ENCODE measurements at regions not wholly inside any gene's neighbourhood (a gene's known extent, or its start where the extent isn't known, plus 50 kb on each side); places are given as distances from the start of the nearest gene placed in this dataset.

DNA sequence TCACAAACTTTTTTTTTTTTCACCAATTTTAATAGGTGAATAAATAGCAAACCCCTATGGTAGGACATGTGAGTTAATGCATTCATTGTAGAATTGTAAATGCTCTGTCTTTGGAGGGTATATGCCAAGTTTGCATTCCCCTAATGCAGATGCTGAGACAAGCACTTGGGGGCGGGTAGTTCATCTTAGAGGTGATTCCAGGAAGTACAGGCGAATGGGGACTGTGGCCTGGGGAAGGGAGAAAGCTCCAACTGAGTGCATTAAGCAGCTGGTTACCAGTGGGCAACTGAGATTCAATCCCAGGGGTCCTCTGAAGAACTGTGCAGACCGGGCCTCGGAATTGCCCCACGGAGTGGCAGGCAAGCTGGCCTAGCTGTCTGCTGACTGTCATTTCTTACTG, 107.6 kb downstream of the ZNF664 start:
- Histone ChIP-seq H3K4me3 (no peak overlapping the region), H3K27ac (no peak overlapping the region), H3K9me3 (no peaks in the 10 kb centered on the region), H3K27me3 (ENCODE audit: low read depth) (no peaks in the 10 kb centered on the region), H3K36me3 (no peaks in the 10 kb centered on the region), H3K4me1 (no peaks in the 10 kb centered on the region)
- ATAC-seq = no peak
- no peak for DNase-seq
- no peak for TF ChIP-seq CTCF (IDR thresholded peaks at IDR 0.05)
- intact Hi-C loops (cut with DNase I) = no loop called here

DNA sequence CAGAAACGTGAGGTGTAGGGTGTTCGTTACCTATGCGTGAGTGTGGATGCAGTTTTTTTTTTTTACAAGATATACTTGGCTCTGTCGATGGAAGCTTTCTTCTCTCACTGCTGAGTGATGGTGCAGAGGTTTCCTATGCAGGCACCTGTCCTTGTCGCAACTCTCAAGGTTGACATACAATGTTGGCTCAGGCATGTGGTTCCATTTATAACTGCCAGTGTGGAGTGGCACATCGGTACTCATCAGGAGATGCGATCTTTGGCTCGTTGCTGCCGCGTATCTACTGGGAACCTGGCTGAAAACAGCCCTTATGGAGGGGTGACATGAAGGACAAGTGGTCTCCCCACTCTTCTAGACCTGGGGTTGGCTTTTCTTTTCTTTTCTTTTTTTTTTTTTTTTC, 109.0 kb downstream of the ZNF664 start:
- no peak overlapping the region for H3K4me3 ChIP-seq
- TF ChIP-seq CTCF (IDR thresholded peaks at IDR 0.05) = no peak
- ATAC-seq = no peak

GRCh38 chr12:124082687-124083086, 109.7 kb downstream of the ZNF664 start:
- Histone ChIP-seq H3K4me3 (no peak overlapping the region), H3K4me1 (no peaks in the 10 kb centered on the region), H3K36me3 (no peaks in the 10 kb centered on the region), H3K27me3 (ENCODE audit: low read depth) (no peaks in the 10 kb centered on the region), H3K9me3 (no peaks in the 10 kb centered on the region), H3K27ac (no peak overlapping the region)
- DNase-seq (no peak), ATAC-seq (no peak)
- intact Hi-C loops (cut with DNase I) = no loop called here
- no peak for TF ChIP-seq CTCF (IDR thresholded peaks at IDR 0.05)

More for the DNA sequence above, 109.0 kb downstream of the ZNF664 start:
- no peaks in the 10 kb centered on the region for H3K36me3 ChIP-seq
- H3K9me3 ChIP-seq = no peaks in the 10 kb centered on the region
- no peak overlapping the region for H3K27ac ChIP-seq
- intact Hi-C loops (cut with DNase I) = no loop called here
- H3K27me3 ChIP-seq (ENCODE audit: low read depth) = no peaks in the 10 kb centered on the region
- H3K4me1 ChIP-seq = no peaks in the 10 kb centered on the region
- no peak for DNase-seq

- intact Hi-C loops (cut with DNase I) = no loop called here
- Histone ChIP-seq H3K27ac (no peak overlapping the region), H3K36me3 (no peaks in the 10 kb centered on the region), H3K27me3 (ENCODE audit: low read depth) (no peaks in the 10 kb centered on the region), H3K4me3 (no peak overlapping the region), H3K4me1 (no peaks in the 10 kb centered on the region), H3K9me3 (no peaks in the 10 kb centered on the region)
- no peak for TF ChIP-seq CTCF (IDR thresholded peaks at IDR 0.05)
- no peak for ATAC-seq
- no peak for DNase-seq
Measured at GRCh38 chr12:124083708-124084107, 110.7 kb downstream of the ZNF664 start.

DNA sequence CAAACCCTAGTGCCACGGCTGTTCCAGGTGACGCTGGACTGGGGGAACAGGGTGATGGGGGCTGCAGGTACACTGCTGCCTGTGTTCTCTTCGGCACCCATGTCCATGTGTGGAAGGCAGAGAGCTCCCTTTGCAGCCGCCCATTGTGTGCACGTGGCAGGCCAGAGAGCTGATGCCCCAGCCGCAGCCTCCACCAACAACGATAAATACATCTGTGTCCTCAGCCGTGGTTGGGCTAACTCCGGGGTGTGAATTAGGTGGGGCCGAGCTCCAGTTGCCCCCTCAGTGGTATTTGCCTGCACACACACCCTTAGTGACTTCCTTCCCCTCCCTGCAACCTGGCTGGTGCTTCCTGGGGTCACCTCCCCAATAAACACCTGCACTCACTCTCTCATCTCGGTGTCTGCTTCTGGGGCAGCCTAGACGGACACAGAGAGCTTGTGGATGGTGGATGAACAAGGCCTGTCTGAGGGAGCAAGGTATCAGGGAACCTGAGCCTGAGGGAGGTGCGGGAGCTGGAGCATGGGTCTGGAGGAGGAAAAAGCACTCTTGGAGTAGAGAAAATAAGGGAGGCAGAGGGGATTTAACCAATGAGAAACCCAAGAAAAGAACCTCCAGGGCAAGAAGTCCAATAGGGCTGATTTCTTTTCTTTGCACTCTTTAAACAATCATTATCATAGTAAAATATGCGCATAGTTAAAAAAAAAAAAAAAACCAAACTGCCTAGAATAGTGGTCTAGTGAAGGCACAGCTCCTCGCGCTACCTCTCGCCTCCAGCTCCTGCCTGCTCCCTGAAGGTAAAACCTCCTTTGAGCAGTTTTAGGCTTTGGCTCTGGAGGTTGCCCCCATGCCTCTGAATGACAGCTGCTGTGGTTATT, 112.6 kb downstream of the ZNF664 start:
- H3K27me3 ChIP-seq (ENCODE audit: low read depth) = no peaks in the 10 kb centered on the region
- no peaks in the 10 kb centered on the region for H3K4me1 ChIP-seq
- TF ChIP-seq CTCF (IDR thresholded peaks at IDR 0.05) = no peak
- H3K9me3 ChIP-seq = no peaks in the 10 kb centered on the region
- intact Hi-C loops (cut with DNase I) = no loop called here
- H3K36me3 ChIP-seq = no peaks in the 10 kb centered on the region
- no peak overlapping the region for H3K27ac ChIP-seq
- no peak overlapping the region for H3K4me3 ChIP-seq
- ATAC-seq (no peak), DNase-seq (no peak)

Data from lower lobe of right lung (tissue), 2 donors.